DND-41 (cell line): ENCODE measurements at regions not wholly inside any gene's neighbourhood (a gene's known extent, or its start where the extent isn't known, plus 50 kb on each side); places are given as distances from the start of the nearest gene placed in this dataset.

ENCODE experiments used
- EZH2 ChIP-seq: IDR thresholded peaks from 3 replicates; pipeline ENCODE4 v1.6.1; 2012; ENCODE audit warnings: borderline replicate concordance, low read depth, mild to moderate bottlenecking, moderate library complexity, low read length, inconsistent platforms; ENCODE audit not compliant: severe bottlenecking
- TF ChIP-seq, protein P1 (sequence below): IDR thresholded peaks from 2 replicates; pipeline ENCODE4 v1.5.1; 2012; ENCODE audit warnings: borderline replicate concordance, low read length, moderate library complexity, mild to moderate bottlenecking; ENCODE audit not compliant: poor library complexity, severe bottlenecking; ENCODE audit errors: extremely low read depth

GRCh38 chr7:155378959-155379871 lies 78.7 kb upstream of the EN2 start:
- TF ChIP-seq, protein P1, sequence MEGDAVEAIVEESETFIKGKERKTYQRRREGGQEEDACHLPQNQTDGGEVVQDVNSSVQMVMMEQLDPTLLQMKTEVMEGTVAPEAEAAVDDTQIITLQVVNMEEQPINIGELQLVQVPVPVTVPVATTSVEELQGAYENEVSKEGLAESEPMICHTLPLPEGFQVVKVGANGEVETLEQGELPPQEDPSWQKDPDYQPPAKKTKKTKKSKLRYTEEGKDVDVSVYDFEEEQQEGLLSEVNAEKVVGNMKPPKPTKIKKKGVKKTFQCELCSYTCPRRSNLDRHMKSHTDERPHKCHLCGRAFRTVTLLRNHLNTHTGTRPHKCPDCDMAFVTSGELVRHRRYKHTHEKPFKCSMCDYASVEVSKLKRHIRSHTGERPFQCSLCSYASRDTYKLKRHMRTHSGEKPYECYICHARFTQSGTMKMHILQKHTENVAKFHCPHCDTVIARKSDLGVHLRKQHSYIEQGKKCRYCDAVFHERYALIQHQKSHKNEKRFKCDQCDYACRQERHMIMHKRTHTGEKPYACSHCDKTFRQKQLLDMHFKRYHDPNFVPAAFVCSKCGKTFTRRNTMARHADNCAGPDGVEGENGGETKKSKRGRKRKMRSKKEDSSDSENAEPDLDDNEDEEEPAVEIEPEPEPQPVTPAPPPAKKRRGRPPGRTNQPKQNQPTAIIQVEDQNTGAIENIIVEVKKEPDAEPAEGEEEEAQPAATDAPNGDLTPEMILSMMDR = no peak
- TF ChIP-seq EZH2 = no peak
